ENCODE measurements at regions not wholly inside any gene's neighbourhood (a gene's known extent, or its start where the extent isn't known, plus 50 kb on each side); places are given as distances from the start of the nearest gene placed in this dataset.

DNA sequence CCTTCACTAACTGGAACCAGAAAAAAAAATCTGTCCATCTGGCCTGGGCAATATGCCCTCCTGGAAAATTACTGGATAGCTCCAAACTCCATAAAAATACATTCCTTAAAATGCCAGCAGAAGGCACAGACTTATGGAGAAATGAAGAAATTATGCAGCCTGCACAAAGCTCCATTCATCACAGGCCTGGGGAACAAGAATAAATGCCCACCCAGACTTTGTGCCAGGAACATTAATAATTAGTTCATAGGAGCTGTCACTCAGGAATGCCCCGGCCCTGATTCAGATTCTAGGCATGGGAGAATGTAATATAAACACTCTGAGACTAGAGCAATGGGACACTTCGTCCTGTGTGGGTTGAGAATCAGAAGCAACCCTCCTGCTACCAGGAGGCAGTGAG, 199.3 kb downstream of the OTOR start:
- no peak for DNase-seq

GRCh38 chr20:16951876-16952275, 203.7 kb downstream of the OTOR start:
- no peak for DNase-seq

DNA sequence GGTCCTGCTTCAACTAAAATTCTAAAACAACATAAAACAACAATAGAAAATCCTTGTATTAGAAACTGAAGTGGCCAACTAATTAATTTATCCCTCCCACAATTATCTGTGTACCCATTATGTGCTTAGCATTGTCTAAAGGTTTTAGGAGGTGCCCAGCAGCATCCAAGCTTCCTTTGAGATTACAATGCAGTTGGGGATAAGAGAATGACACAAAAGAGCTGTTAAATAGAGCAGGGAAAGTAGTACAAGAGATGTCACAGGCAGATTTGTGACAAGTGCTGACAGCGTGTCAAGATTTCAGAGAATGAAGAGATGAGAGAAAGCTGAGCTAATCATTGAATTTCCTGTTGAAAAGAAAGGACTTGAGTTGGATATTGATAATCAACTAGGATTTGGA, 204.8 kb downstream of the OTOR start:
- DNase-seq = no peak

DNA sequence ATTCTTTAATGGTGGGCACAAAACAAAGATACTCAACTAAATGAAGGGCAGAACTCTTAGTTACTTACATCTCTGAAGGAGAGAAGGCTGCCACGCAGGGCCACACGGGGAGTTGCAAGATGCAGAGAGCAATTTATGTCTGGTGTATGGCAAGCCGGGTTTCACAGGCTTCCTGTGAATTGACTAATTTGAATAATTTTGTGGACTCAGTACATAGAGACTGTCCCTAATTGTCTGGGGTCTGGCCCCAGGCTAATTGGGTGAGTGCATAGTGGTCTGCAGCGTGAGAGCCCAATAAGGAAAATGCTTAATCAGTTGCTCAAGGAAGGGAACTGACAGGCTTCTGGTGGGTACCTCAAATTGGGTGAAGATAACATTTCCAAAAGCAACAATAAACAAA, 205.7 kb downstream of the OTOR start:
- DNase-seq = no peak

GRCh38 chr20:16955462-16955861, 207.3 kb downstream of the OTOR start:
- no peak for DNase-seq

GRCh38 chr20:16955971-16956370, 207.8 kb downstream of the OTOR start:
- no peak for DNase-seq

GRCh38 chr20:16965401-16965800, 217.2 kb downstream of the OTOR start:
- DNase-seq = no peak

- DNase-seq = no peak
Observed at GRCh38 chr20:16966276-16966880, 218.2 kb downstream of the OTOR start.

DNA sequence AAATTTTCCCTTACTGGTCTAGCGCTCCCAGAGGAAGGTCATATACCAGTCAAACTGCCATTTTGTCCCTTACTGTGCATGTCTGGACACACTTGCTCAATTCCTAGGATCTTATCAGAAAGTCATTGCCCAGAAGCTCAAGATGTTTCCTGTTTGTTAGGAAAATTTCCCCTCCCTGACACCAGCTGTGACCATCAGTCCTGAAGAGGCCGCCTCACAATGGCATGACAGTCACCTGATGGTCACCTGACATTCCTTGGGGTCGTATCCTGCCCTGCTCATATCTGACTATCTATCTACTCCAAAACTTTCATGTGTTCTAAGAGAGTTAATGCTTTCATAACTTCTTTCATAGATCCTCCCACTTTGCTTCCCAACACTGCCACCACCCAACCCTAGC, 219.9 kb downstream of the OTOR start:
- no peak for DNase-seq

GRCh38 chr20:16970776-16971175, 222.6 kb downstream of the OTOR start:
- DNase-seq = no peak

DNA sequence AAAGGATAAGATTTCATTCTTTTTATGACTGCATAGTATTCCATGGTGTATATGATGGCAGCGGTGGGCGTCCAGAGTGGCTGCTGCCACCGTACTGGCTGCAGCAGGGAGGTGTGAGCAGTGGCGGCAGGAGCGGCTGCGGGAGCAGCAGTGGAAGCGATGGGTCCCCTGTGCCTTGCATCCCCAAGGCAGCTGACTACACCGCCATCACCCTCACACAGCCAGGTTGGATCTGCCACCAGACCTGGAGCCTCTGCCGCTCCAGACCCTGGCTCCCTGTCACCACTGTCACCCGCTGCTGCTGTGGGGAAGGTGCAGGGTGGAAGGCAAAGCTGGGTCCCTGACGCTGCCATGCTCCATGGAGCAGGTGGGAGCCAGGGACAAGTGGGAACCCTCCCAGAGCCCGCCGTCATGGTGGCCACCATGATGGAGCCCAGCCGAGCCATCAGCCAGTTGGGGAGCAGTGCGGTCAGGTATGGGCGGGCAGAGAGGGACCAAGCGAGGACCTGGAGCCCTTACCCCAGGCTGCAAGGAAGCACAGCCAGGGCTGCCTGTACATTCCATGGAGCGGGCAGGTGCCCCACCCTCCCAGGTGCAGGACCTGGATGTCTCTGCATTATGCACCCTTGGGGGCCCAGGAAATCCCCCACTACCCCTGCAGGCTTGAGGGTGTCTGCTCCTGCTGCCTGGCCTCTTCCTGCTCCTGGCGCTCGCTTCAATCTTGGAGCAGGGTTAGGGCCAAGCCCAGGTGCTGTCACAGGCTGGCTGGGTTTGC, 226.1 kb downstream of the OTOR start:
- no peak for DNase-seq

DNA sequence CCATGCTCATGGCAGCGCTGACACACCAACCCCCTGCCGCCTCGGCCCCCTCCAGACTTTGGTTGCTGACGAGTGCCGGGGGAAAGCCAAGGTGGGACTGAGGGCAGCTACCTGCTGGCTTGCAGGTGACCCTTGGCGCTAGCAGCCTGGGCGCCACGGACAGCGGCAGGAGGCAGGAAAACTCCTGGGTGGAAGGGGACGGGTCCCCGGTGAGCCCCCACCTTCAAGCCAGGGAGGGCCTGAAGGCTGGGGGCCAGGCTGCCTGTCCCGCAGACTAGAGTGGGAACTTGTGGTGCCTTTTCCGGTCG, 226.7 kb downstream of the OTOR start:
- no peak for DNase-seq

GRCh38 chr20:16975682-16976081, 227.5 kb downstream of the OTOR start:
- no peak for DNase-seq

- no peak for DNase-seq
Observed at GRCh38 chr20:16978497-16978896, 230.3 kb downstream of the OTOR start.

GRCh38 chr20:16982091-16982726, 234.1 kb downstream of the OTOR start:
- DNase-seq = no peak

DNA sequence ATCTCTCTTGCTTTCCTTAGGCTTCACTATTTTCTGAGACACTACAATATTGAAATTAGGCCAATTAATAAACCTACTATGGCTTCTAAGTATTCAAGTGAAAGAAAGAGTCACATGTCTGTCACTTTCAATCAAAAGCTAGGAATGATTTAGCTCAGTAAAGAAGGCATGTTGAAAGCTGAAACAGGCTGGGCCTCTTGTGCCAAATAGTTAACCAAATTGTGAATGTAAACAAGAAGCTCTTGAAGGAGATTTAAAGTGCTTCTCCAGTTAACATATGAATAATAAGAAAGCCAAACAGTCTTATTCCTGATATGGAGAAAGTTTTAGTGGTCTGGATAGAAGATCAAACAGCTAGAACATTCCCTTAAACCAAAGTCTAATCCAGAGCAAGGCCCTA, 236.3 kb downstream of the OTOR start:
- DNase-seq = no peak

DNA sequence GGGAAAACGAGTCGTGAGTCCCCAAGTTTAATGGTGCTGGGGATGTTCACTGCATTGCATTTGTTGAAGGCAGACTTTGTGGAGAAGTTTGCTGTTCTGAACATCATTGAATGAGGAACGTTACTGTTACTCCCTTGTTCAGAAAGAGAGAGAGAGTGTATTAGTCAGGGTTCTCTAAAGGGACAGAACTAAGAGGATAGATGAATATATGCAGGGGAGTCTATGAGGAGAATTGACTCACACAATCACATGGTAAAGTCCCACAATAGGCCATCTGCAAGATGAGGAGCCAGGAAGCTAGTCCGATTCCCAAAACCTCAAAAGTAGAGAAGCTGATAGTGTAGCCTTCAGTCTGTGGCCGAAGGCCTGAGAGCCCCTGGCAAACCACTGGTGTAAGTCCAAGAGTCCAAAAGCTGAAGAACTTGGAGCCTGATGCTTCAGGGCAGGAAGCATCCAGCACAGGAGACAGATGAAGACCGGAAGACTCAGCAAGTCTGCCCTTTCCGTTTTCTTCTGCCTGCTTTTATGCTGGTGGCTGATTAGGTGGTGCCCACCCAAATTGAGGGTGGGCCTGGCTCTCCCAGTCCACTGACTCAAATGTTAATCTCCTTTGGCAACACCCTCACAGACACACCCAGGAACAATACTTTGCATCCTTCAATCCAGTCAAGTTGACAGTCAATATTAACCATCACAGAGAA, 223.5 kb upstream of the PCSK2 start:
- DNase-seq = no peak

GRCh38 chr20:17010181-17010580, 216.7 kb upstream of the PCSK2 start:
- no peak for DNase-seq

- DNase-seq = no peak
Observed at GRCh38 chr20:17012546-17013226, 214.2 kb upstream of the PCSK2 start.

DNA sequence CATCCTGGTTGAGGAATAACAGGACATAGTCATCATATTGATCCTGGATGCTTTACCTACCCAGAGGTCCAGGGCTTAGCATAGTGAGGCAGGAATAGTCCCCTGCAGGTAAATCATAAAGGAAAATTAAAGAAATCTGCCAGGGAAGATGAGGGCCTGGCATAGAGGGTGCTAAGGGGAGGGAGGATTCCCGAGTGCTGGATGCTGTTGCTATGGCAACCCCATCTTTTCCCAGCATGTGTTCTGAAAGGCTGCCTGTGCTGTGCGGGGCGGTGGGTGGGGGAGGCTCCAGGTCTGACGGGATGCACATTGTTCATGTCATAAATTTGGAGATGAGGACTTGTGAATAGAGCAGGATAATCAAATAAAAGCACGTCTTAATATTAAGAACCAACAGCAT, 212.6 kb upstream of the PCSK2 start:
- no peak for DNase-seq

- DNase-seq = no peak
Observed at GRCh38 chr20:17014756-17015366, 212.0 kb upstream of the PCSK2 start.

- DNase-seq = no peak
Observed at GRCh38 chr20:17017232-17017631, 209.6 kb upstream of the PCSK2 start.

DNA sequence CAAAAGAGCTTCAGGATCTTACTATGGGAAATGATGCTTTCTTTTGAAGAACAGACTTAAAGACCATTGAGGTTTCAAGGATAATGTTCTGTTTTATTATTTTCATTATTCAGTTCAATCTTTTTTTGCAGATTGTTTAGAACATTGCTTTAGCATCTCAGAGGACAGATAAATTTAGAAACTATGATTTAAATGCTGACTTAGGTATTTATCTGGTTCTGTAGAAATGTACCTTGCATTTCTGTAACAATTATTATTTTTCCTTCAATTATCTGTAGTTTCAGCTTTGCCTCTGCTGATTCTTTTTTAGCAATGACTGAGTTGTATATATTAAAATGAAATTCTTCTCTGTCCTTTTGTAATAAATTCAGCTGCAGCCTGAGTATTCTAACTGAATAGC, 205.4 kb upstream of the PCSK2 start:
- DNase-seq = no peak

All from activated naive CD4-positive, alpha-beta T cell (primary cell).